Activated naive CD8-positive, alpha-beta T cell treated with anti-CD3 and anti-CD28 coated beads, Interleukin-2, amount 50 U/mL, for 24 hours (primary cell): ENCODE measurements at regions not wholly inside any gene's neighbourhood (a gene's known extent, or its start where the extent isn't known, plus 50 kb on each side); places are given as distances from the start of the nearest gene placed in this dataset.

Source experiments
- ATAC-seq: fragments of 150-1000 bp; cut with Tn5 transposase; one replicate; pipeline ENCODE4 v1.10.0; 2021
- DNase-seq: peaks from one replicate; pipeline ENCODE4 v3.0.0; 2021
- H3K27ac Mint-ChIP-seq: one replicate; pipeline ENCODE4 v1.8.0; 2021; ENCODE audit warnings: mild to moderate bottlenecking, mixed read lengths
- H3K27me3 Mint-ChIP-seq: one replicate; pipeline ENCODE4 v1.8.0; 2021; ENCODE audit warnings: mixed read lengths
- H3K36me3 Mint-ChIP-seq: one replicate; pipeline ENCODE4 v1.8.0; 2021; ENCODE audit warnings: low read depth, mixed read lengths
- H3K4me1 Mint-ChIP-seq: one replicate; pipeline ENCODE4 v1.8.0; 2021; ENCODE audit warnings: mixed read lengths
- H3K4me3 Mint-ChIP-seq: one replicate; pipeline ENCODE4 v1.8.0; 2021; ENCODE audit warnings: mild to moderate bottlenecking, moderate library complexity, mixed read lengths
- H3K9me3 Mint-ChIP-seq: one replicate; pipeline ENCODE4 v1.8.0; 2021; ENCODE audit warnings: mixed read lengths

GRCh38 chr20:53711333-53712211 lies 117.9 kb upstream of the ZNF217 start:
- no peak for DNase-seq
- peaks cover 53% of the 10 kb centered on the region for H3K4me1 Mint-ChIP-seq
- H3K27ac Mint-ChIP-seq, result no peak overlapping the region
- H3K4me3 Mint-ChIP-seq, result no peak overlapping the region
- ATAC-seq, result no peak
- no peaks in the 10 kb centered on the region for H3K36me3 Mint-ChIP-seq
- H3K9me3 Mint-ChIP-seq, result no peaks in the 10 kb centered on the region
- no peaks in the 10 kb centered on the region for H3K27me3 Mint-ChIP-seq

GRCh38 chr20:53708129-53708968 lies 114.7 kb upstream of the ZNF217 start:
- H3K27me3 Mint-ChIP-seq, result no peaks in the 10 kb centered on the region
- H3K36me3 Mint-ChIP-seq, result no peaks in the 10 kb centered on the region
- H3K27ac Mint-ChIP-seq, result peak overlapping the region; percentile 89
- peaks cover 63% of the 10 kb centered on the region for H3K4me1 Mint-ChIP-seq
- peak overlapping the region; percentile 61 for H3K4me3 Mint-ChIP-seq
- no peaks in the 10 kb centered on the region for H3K9me3 Mint-ChIP-seq
- peak; percentile 48 for DNase-seq
- peak; percentile 91 for ATAC-seq

GRCh38 chr20:53707371-53708055 lies 113.9 kb upstream of the ZNF217 start:
- peak; percentile 35 for DNase-seq
- Mint-ChIP-seq H3K27me3 (no peaks in the 10 kb centered on the region), H3K27ac (peak overlapping the region; percentile 89), H3K4me3 (peak overlapping the region; percentile 61), H3K4me1 (peaks cover 63% of the 10 kb centered on the region), H3K36me3 (no peaks in the 10 kb centered on the region), H3K9me3 (no peaks in the 10 kb centered on the region)
- ATAC-seq, result peak; percentile 55

- no peaks in the 10 kb centered on the region for H3K9me3 Mint-ChIP-seq
- H3K4me1 Mint-ChIP-seq, result peaks cover 61% of the 10 kb centered on the region
- H3K4me3 Mint-ChIP-seq, result peak overlapping the region; percentile 61
Observed at GRCh38 chr20:53706466-53707370, 113.1 kb upstream of the ZNF217 start.

GRCh38 chr20:53706008-53706465 lies 112.4 kb upstream of the ZNF217 start:
- peaks cover 59% of the 10 kb centered on the region for H3K4me1 Mint-ChIP-seq
- ATAC-seq (no peak), DNase-seq (no peak)
- H3K4me3 Mint-ChIP-seq, result peak overlapping the region; percentile 61
- H3K9me3 Mint-ChIP-seq, result no peaks in the 10 kb centered on the region
- peak overlapping the region; percentile 89 for H3K27ac Mint-ChIP-seq
- H3K27me3 Mint-ChIP-seq, result no peaks in the 10 kb centered on the region
- H3K36me3 Mint-ChIP-seq, result no peaks in the 10 kb centered on the region

More at GRCh38 chr20:53706466-53707370, 113.1 kb upstream of the ZNF217 start:
- no peaks in the 10 kb centered on the region for H3K36me3 Mint-ChIP-seq
- H3K27ac Mint-ChIP-seq, result peak overlapping the region; percentile 89
- no peaks in the 10 kb centered on the region for H3K27me3 Mint-ChIP-seq
- DNase-seq (no peak), ATAC-seq (peak; percentile 8)

GRCh38 chr20:53702617-53703016 lies 109.0 kb upstream of the ZNF217 start:
- no peak for ATAC-seq
- Mint-ChIP-seq H3K27me3 (no peaks in the 10 kb centered on the region), H3K36me3 (no peaks in the 10 kb centered on the region), H3K4me3 (no peak overlapping the region), H3K9me3 (no peaks in the 10 kb centered on the region), H3K27ac (no peak overlapping the region), H3K4me1 (peaks cover 47% of the 10 kb centered on the region)
- DNase-seq, result no peak

- Mint-ChIP-seq H3K27ac (no peak overlapping the region), H3K36me3 (no peaks in the 10 kb centered on the region), H3K27me3 (no peaks in the 10 kb centered on the region), H3K9me3 (no peaks in the 10 kb centered on the region), H3K4me1 (peaks cover 26% of the 10 kb centered on the region), H3K4me3 (no peak overlapping the region)
- DNase-seq (no peak), ATAC-seq (no peak)
Observed at GRCh38 chr20:53699906-53700305, 106.3 kb upstream of the ZNF217 start.

GRCh38 chr20:53699085-53699674 lies 105.5 kb upstream of the ZNF217 start:
- Mint-ChIP-seq H3K9me3 (no peaks in the 10 kb centered on the region), H3K4me1 (peaks cover 25% of the 10 kb centered on the region), H3K27ac (no peak overlapping the region), H3K36me3 (no peaks in the 10 kb centered on the region), H3K27me3 (no peaks in the 10 kb centered on the region), H3K4me3 (no peak overlapping the region)
- DNase-seq, result no peak
- no peak for ATAC-seq

- H3K4me3 Mint-ChIP-seq, result no peak overlapping the region
- no peak overlapping the region for H3K27ac Mint-ChIP-seq
- ATAC-seq, result no peak
- H3K4me1 Mint-ChIP-seq, result peaks cover 28% of the 10 kb centered on the region
- no peaks in the 10 kb centered on the region for H3K27me3 Mint-ChIP-seq
- no peaks in the 10 kb centered on the region for H3K9me3 Mint-ChIP-seq
- H3K36me3 Mint-ChIP-seq, result no peaks in the 10 kb centered on the region
- DNase-seq, result no peak
Observed at GRCh38 chr20:53698371-53698978, 104.8 kb upstream of the ZNF217 start.

GRCh38 chr20:53695797-53696527 lies 102.3 kb upstream of the ZNF217 start:
- Mint-ChIP-seq H3K4me1 (peaks cover 44% of the 10 kb centered on the region), H3K36me3 (no peaks in the 10 kb centered on the region), H3K4me3 (no peak overlapping the region), H3K9me3 (no peaks in the 10 kb centered on the region), H3K27ac (no peak overlapping the region), H3K27me3 (no peaks in the 10 kb centered on the region)
- no peak for DNase-seq
- ATAC-seq, result no peak

GRCh38 chr20:53693262-53693871 lies 99.7 kb upstream of the ZNF217 start:
- Mint-ChIP-seq H3K36me3 (no peaks in the 10 kb centered on the region), H3K4me1 (peaks cover 30% of the 10 kb centered on the region), H3K27ac (peak overlapping the region; percentile 65), H3K4me3 (peak overlapping the region; percentile 45), H3K27me3 (no peaks in the 10 kb centered on the region), H3K9me3 (no peaks in the 10 kb centered on the region)
- DNase-seq, result no peak
- peak; percentile 74 for ATAC-seq

- ATAC-seq (peak; percentile 62), DNase-seq (no peak)
- peaks cover 35% of the 10 kb centered on the region for H3K4me1 Mint-ChIP-seq
- H3K4me3 Mint-ChIP-seq, result peak overlapping the region; percentile 45
- no peaks in the 10 kb centered on the region for H3K9me3 Mint-ChIP-seq
- H3K27me3 Mint-ChIP-seq, result no peaks in the 10 kb centered on the region
- no peaks in the 10 kb centered on the region for H3K36me3 Mint-ChIP-seq
- H3K27ac Mint-ChIP-seq, result peak overlapping the region; percentile 65
Observed at GRCh38 chr20:53692465-53693067, 98.9 kb upstream of the ZNF217 start.
